HG03045 (cell line): ENCODE measurements at regions not wholly inside any gene's neighbourhood (a gene's known extent, or its start where the extent isn't known, plus 50 kb on each side); places are given as distances from the start of the nearest gene placed in this dataset.

ENCODE experiments used
- ATAC-seq: cut with Tn5 transposase; IDR thresholded peaks from one replicate; pipeline ENCODE4 v1.9.1; 2021; ENCODE audit warnings: mild to moderate bottlenecking, moderate library complexity; ENCODE audit not compliant: unreplicated experiment

GRCh38 chr18:67300498-67300897 is 216.0 kb downstream of the DSEL start:
- ATAC-seq = no peak

- ATAC-seq = no peak
Measured at GRCh38 chr18:67292814-67293213, 223.7 kb downstream of the DSEL start.

- ATAC-seq = no peak
Measured at GRCh38 chr18:67290421-67290820, 226.1 kb downstream of the DSEL start.

DNA sequence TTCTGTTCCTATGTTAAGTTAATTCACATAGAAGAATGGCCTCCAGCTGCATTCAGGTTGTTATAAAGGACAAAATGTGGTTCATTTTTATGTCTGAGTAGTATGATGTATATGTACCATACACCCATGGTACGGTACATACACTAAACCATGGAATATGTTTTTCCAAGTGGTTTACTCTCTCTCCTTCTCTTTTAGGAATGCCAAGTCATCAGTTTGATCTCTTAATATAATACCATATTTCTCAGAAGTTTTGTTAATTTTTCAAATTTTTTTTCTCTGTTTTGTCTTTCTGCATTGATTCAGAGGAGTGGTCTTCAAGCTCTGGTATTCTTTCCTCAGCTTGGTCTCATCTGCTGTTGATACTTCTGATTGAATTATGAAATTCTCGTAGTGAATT is 230.9 kb downstream of the DSEL start:
- no peak for ATAC-seq

DNA sequence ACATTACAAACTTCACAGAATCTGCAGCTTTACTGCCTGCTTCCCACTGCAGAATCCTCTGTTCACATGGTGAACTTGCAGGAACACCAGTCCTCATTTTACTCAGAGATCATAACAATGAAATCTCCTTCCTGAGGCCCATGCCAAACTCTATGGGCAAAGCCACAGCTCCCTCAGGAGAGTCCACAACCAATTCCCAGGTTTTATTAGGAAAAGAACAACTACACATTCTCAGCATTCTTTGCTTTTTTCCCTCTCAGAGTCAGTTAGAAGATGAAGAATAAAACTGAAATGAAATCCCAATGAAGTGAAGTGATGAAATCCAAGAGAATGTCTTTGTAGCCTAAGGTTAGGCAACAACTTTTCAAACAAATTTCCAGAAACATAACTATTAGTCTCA is 233.7 kb downstream of the DSEL start:
- ATAC-seq = no peak

DNA sequence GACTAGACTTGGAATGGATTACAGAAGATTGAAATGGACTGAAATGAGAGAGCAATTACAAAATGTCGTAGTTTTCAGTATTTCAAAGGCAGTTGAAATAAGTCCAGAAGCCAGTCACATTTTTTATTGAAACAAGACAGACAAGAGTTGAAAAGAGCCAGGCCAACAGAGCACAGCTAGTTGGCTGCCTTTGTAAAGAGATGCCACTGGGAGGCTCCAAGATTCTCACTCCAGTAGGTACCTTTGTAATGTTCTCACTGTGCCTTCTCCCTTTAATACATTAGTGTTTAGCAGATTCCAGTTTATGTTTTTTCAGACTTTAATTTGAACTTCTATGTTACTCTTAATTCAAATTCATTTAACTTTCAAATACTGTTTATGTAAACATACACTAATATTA is 234.8 kb downstream of the DSEL start:
- ATAC-seq = no peak

- ATAC-seq = no peak
Measured at GRCh38 chr18:67280486-67281242, 235.9 kb downstream of the DSEL start.

DNA sequence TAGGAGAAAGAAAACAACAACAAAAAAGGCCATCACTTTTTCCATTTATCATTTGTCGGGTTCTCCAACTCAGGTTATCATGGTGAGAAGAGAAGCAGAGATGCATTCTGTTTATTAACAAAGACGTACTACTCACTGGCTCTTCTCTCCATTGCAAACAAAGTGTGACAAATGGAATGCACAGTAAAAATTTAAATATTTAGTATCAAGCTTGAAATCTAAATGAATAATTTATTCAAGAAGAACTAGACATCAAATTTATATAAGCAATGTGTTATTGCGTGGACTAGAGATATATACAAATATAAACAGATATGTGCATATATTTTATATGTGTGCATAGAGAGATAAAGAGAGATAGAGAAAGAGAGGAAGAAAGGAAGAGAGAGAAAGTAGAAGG is 236.5 kb downstream of the DSEL start:
- ATAC-seq = no peak

DNA sequence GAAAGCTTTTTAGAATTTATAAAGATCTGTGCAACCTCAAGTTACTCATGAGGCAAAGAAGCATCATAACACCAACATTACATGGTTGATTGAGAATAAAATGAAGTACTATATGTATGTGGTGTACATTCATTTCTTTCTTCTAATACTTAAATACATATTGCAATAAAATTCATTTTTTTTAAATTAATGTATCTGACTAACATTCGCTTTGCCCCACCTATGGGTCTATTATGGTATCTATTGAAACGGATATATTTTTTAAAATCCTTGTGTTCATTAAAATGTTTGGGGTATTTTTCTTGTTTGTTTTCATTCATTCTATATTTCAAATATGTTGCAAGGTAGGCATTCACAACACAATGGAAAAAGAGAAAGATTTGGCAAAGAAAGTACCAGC is 237.5 kb downstream of the DSEL start:
- ATAC-seq = no peak

DNA sequence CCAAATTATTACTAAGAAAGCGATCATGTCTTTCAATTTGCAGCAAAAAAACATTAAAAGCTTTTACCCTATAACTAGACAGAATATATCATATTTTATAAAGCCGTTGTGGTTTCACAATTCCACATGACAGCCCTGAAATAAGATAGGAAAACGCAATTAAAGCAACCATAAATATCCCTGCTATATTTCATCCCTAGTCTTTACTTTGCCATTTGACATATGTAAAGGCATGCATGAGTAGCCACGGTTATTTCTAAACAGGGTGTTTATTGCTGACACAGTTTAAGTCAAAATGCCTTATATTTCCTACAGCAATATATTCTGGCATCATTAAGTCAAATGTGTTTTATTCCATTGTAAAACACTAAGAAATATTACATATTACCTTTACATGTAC is 239.9 kb downstream of the DSEL start:
- no peak for ATAC-seq

GRCh38 chr18:67273288-67273687 is 243.2 kb downstream of the DSEL start:
- no peak for ATAC-seq

DNA sequence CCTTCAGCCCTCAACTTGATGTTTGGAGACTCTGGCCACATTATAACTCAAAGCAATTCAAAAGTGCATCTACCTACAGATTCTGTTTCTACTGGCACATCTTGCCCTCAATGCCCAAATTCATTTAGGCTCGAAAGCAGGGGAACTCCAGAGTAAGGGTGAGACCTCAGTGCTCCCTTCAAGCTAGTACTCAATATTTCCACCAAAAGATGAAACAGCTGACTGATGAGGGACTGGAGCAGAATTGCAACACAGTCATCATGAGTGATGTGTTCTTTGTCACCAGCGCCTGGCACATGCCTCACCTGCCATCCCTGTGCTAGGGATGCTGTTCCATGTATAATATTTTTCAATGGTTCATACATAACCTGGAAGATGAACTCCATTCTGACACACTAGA is 247.3 kb downstream of the DSEL start:
- ATAC-seq = no peak

DNA sequence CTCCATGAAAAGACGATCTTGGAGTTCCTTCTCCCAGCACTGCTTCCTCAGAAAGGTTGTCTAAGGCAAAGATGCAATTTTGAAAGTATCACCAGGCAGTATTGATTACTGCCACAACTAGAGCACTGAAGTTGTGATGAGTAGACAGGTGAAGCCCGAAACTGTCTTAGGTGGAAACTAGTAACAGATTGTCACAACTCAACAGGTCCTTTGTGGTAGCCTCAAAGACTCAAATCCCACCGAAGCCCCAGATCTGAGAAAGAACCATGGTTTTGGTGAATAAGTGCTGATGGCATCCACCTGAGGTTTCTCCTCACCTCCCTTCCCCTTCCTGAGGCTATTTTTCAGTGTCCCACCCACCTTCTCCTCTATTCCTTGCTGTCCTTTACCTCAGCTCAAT is 248.0 kb downstream of the DSEL start:
- ATAC-seq = no peak

DNA sequence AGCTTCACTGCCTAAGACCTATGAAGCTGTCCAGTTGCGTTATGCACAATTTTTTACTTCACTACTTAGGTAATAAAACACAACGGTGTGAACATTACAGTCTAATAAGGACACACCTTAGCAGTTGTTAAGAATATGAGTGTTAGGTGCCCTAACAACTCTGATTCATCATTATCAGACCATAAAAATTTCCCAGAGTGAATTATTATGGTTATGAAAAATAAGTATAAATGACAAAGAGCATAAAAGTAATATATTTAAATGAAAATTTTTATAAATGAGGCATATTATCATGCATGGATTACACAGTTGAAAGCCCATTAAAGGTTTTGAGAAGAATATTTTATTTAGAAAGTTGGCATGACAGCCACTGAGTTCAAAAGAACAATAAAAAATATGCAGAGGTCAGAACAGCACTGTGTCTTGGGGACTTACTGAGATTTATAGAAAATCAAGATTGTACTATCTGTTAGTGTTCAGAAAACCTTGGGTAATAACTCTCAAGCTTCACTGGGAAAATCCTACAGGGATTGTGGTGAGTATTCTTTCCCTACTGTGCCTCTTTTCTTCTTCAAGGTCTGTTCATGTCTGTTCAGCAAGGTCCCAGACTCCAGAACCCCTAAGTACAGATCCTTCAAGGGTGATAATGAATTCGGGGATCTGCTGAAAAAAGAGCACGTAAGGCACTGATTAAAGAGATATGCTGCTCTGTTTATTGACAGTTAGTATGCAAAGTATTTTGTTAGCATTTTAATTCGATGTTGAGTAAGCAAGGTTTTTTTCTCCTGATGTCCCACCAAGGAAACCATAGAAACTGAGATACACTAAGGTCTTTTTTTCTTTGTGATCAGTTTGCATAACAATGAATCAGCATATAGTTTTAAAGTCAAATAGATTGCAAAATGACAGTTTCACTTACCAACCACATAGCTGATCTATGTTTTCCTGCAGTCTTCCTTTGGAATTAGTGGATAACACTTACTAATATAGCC is 250.0 kb downstream of the DSEL start:
- ATAC-seq = no peak

DNA sequence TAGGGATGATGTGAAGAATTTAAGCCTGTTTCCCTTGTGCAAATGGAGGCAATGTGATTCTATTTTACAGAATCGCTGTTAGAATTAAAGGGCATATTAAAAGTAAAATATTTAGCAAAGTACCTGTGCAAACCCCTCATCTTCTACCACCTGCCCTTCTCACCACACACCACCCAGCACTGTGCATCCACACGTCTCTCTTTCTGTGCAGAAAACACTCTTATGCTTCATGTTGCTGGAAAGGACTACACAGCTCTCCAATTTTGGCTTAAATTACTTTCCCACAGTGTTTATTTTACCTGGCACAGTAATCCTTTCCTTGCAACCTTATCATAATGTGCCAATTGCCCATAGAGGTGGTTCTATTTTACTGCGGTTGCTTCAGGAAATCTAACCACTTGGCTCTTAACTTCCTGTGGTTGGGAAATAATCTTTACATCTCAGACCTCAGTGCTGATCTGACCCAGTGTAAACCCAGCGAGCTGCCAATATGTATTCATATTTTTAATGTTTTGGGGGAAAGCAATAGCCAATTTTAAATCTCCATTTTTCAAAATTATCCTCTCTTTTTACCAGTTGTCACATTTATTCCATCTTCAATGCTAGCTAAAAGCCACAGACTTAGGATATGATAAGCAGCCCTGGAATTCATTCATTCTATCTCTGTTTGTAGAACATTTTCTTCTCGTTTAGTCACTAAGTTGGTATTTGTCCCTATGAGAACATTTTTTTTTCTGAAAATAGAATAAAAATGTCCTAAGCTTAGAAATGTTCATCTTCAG is 250.9 kb downstream of the DSEL start:
- no peak for ATAC-seq

DNA sequence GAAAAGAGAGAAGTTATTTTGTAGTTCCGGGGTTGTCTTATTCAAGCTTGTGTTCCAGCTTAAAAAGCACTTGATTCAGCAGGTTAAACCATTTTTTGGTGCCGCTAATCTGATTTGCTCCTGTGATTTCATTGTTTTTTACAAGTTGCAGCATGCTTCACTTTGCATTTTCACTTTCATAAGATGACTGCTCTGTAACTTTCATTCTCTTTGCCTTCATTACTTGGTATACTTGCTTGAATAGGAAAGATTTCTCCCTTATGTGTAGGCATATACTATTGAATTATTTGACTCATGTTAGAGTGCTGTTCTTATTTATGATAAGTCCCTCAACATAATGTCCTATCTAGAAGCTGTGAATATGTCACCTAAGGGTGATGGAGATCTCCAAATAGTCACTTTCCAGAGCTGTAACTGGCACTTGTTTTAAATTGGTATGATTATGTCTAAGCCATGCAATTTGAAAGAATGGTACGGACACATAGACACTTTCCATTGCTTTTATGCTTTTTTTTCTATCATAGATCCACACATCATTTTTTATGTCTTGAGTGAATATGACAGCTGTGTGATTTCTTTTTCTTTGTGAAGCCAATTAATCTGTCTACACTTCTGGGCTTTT is 254.5 kb downstream of the DSEL start:
- no peak for ATAC-seq

DNA sequence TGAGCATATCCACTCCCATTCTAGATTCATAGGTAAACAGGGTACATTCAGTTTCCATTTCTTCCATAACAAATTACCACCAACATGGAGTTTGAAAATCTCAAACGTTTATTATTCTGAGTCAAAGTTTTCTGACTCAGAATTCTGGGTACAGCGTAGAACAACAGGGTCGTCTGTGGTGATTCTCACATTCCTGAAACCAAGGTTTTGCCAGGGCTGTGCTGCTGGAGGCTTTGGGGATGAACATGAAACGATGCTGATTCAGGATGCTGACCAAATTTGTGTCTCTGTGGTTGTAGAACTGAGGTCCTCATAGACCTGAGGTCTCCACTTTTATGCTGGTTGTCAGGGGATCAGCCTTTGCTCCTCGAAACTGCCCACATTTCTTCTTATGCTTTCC is 255.7 kb downstream of the DSEL start:
- no peak for ATAC-seq

GRCh38 chr18:67250776-67251424 is 265.6 kb downstream of the DSEL start:
- no peak for ATAC-seq

- no peak for ATAC-seq
Measured at GRCh38 chr18:67243799-67244587, 272.5 kb downstream of the DSEL start.

DNA sequence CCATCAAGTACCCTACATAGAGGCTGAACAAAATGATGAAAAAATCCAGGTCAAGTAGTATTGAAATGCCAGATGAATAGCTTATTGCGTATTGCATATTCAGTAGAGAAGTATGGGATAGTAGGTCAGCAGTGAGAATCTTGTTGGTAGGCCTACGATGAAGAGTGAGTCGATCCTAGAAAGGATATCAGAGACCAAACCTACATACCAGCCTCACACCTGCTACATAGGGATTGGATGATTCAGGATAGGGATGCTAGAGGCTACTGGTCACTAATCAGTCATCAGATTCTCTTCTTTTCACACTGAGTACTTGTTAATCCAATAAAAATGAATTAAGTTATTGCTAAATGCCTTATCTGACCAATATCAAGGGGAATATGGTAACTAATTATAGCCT is 274.5 kb downstream of the DSEL start:
- ATAC-seq = no peak
